HG02798 (cell line): ENCODE measurements at regions not wholly inside any gene's neighbourhood (a gene's known extent, or its start where the extent isn't known, plus 50 kb on each side); places are given as distances from the start of the nearest gene placed in this dataset.
A peak's percentile ranks its signal among the peaks of the same experiment; 100 is the strongest.
"Not testable (repeated sequence)": the region's sequence is repeated elsewhere in the genome, so short reads cannot be mapped to it uniquely, and the experiment has no call there.

Source experiments
- ATAC-seq: cut with Tn5 transposase; IDR thresholded peaks from one replicate; pipeline ENCODE4 v1.9.1; 2021; ENCODE audit warnings: mild to moderate bottlenecking; ENCODE audit not compliant: unreplicated experiment, poor library complexity

DNA sequence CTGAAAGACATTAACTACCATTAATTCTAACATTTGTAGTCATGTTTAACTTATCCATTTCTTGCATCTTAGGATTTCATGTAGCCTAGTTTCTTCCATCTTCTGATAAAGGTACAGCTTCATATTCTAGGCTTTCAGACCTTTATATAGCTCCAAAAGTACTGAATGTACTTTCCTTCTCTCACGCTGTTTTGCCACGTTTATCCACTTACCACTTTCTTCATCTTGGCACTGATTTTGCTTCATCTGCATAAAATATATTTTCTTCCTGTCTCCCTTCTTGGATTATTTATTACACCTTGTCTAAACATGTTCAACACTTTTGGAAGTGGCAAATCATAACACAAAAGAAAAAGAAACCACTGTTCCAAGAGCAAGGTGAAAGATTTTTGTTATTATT, 553.8 kb downstream of the DTWD2 start:
- no peak for ATAC-seq

- no peak for ATAC-seq
These were observed 558.3 kb downstream of the DTWD2 start for GRCh38 chr5:118430076-118430475.

DNA sequence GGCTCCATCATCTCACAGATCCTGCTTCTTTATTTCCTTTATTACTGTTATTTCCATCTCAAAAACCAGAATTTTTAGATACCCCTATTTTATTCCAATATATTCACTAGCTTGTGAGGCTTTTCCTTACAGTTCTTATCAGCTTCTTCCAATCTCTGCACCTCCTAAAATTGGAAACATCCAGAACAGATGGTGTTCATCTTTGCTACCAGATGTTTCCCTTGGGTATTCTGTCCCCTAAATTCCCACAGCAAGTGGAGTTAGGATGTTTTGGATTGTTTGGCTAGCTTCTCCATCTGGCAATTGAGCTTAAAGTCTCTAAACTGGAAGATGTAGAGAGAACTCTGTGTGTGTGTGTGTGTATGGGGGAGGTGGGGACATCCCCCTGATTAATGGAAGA, 580.4 kb downstream of the DTWD2 start:
- ATAC-seq = no peak

DNA sequence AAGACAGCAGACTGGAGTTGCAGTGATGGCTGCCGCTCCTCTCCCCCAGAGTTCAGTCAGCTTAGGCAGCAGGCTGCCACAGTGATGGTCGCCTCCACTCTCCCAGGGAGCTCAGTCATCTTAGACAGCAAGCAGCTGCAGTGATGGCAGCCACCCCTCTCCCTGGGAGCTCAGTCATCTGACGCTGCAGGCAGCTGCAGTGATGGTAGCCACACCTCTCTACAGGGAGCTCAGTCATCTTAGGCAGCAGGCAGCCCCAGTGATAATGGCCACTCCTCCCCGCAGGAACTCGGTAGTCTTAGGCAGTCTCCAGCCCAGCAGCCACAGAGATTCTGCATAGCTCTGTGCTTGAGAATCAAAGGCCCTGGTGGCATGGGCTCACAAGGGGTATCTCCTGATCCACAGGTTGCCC, 582.7 kb downstream of the DTWD2 start:
- peak; percentile 42 for ATAC-seq

DNA sequence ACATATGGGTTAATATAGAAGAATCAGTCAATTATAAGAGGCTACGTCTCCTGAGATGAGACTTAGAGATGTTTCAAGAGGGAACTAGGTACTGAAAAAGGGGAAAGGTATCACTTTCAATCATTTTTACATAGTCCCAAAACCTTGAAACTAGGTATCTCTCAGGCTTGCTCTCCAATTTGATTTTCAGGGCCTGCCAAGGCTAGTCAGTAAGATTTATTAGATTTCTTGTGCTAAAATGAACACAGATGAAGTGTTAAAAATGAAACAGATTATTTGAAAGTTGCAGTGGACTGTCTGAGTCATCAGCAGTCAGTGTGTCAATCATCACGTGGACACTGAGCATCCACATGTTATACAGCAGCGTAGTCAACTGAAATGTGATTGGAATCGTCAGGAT, 591.1 kb downstream of the DTWD2 start:
- peak; percentile 50 for ATAC-seq

GRCh38 chr5:118392491-118392890, 595.9 kb downstream of the DTWD2 start:
- no peak for ATAC-seq

DNA sequence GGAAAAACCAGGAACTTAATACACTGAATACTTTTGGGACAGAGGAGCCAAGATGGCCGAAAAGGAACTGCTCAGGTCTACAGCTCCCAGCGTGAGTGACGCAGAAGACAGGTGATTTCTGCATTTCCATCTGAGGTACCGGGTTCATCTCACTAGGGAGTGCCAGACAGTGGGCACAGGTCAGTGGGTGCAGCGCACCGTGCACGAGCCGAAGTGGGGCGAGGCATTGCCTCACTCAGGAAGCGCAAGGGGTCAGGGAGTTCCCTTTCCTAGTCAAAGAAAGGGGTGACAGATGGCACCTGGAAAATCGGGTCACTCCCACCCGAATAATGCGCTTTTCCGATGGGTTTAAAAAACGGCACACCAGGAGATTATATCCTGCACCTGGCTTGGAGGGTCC, 605.4 kb downstream of the DTWD2 start:
- ATAC-seq = not testable (repeated sequence)

DNA sequence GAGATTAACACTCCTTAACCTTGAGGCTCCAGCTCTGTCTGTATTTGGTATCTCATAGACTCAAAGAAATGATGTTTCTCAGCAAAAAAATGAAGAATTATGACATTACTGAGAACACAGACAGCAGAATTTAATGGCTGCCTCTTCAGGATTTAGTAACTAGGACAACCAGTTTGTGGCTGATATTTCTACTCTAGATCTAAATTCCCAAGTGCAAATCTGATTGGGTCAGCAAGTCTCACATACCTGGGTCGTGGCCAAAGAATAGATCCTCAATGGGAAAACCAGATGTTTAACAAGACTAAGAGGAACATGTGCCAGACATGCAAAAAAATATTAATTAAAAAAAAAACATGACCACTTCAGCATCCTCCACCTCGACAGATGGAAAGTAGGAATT, 608.9 kb downstream of the DTWD2 start:
- ATAC-seq = no peak

GRCh38 chr5:118378959-118379358, 609.4 kb downstream of the DTWD2 start:
- no peak for ATAC-seq

GRCh38 chr5:118377420-118377819, 610.9 kb downstream of the DTWD2 start:
- ATAC-seq = no peak

GRCh38 chr5:118371973-118372831, 616.1 kb downstream of the DTWD2 start:
- no peak for ATAC-seq

DNA sequence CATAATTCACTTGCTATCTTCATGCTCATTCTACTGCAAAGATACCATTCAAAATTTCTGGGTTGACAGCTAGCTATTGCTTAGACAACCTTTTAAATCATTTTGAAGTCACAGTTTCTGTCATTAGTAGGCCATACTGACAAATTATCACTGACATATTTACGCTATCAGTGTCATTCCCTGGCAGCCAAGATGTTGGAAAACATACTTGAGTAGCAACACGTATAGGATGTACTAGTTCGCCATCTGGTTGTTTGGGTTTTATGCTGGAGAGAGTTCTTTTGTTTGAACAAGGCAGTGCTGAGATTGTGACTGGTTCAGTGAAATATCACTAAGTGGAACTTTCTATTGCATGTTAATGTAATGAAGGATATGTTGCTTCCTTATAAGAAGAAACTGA, 621.9 kb downstream of the DTWD2 start:
- ATAC-seq = no peak

GRCh38 chr5:118365718-118366117, 622.6 kb downstream of the DTWD2 start:
- ATAC-seq = no peak

DNA sequence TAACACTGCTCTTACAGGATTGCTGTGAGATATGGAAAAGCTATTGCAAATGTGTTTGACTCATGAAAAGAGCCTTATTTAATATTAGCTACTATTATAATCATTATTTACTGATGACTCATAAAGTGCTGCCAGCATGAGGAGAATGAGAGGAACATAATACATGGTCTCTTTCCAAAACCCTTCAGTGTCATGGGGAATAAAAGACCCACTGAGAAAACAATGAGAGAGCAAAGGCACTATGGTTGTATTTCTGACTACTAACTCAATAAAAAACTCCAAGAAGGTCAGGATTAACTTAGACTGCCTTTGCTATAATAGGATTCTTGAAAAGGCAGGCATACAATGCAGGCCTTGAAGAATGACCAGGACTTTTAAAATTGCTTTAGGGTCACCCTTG, 633.5 kb downstream of the DTWD2 start:
- no peak for ATAC-seq

- no peak for ATAC-seq
These were observed 634.4 kb downstream of the DTWD2 start for GRCh38 chr5:118353970-118354369.

DNA sequence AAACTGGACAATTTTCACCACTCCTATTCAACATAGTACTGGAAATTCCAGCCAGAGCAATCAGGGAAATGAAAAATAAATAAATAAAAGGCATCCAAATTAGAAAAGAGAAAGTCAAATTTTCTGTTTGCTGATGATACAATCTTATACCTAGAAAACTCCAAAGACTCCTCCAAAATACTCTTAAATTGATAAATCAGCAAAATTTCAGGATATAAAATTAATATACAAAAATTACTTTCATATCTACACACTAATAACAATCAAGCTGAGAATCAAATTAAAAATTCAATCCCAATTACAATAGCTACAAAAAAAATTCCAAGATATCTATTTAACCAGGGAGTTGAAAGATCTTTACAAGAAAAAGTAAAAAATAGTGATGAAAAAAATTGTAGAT, 651.9 kb downstream of the DTWD2 start:
- ATAC-seq = no peak

DNA sequence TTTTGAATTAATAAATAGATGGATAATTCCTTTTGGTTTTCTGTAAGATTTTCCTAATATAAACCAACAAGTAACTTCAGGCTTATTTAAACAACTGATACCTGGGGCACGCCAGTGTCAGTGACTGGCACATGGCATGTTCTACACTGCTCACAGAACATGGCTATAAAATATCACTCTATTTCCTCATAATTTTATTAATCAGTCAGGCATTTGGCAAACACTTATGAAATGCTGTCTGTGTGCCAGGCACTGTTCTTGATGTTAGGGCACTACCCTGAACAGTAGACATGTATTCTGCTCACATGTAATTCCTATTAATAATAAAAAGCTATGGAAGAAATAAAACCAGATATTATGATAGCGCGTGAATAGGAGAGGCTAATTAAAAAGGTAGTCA, 661.0 kb downstream of the DTWD2 start:
- ATAC-seq = no peak

DNA sequence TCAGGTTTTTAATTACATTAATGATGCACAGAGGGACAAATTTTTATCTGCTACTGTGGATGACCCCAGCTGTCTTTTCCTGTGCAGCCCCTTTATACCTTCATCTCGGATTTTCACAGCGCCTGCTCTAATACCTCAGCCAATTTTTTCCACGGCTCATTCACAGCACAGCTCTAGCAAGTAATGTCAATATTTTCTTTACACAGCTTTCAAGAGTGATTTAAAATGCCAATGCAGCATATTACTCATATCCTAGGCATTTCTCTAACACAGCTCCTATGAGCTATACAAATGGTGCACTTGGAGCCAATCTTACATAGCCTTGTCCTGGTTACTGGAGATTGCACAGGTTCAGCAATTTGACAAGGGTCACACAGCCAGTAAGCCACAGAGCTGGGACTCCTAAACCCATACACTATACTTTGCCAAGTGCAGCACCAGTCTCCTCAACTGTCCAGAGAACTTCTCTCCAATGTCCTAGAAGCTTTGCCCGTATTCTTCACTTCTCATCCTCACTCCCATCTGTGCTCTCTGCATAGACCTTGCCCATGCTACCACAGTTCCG, 661.8 kb downstream of the DTWD2 start:
- ATAC-seq = no peak

DNA sequence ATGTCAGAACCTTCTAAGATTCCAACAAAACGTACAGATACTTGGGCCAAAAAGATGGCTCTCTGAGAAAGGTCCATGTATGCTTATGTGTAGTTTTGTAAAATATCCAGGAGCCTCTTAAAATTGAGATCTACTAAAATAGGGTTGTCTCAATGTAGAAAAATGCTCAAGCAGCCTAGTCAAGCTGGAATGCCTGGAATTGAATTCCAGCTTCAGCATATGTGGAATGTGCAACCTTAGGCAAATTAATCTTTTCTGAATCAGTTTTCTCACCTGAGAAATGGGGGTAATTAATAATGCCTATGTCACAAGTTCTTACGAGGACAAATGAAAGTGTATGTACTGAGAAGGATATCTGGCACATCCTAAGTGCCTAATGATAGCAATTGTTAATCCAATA, 662.4 kb downstream of the DTWD2 start:
- no peak for ATAC-seq

- ATAC-seq = not testable (repeated sequence)
These were observed 664.6 kb downstream of the DTWD2 start for GRCh38 chr5:118323723-118324122.

- ATAC-seq = no peak
These were observed 667.3 kb downstream of the DTWD2 start for GRCh38 chr5:118321081-118321480.

GRCh38 chr5:118320121-118320520, 668.2 kb downstream of the DTWD2 start:
- no peak for ATAC-seq
